ENCODE measurements at regions not wholly inside any gene's neighbourhood (a gene's known extent, or its start where the extent isn't known, plus 50 kb on each side); places are given as distances from the start of the nearest gene placed in this dataset.
"Not testable (repeated sequence)": the region's sequence is repeated elsewhere in the genome, so short reads cannot be mapped to it uniquely, and the experiment has no call there.

DNA sequence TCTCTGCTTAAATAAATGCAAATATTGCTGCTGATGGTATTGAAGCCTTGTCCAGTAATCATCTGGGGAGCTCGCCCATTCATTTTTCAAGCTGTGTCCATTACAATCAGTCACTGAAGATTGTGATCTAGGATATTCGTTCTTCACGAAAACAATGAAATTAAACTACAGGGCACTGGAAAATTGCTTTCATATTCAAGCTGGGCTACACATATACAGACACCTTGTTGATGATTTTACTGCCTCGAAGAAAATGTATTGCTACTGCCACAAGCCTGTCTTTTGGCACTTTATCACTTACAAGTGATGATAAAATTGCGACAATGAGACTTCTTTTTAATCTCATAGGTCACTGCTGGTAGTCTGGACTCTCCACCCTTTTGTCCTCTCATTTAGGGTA is 100.0 kb upstream of the MINDY3 start:
- H3K9me3 Mint-ChIP-seq (ENCODE audit: unreplicated experiment): no peaks in the 10 kb centered on the region
- intact Hi-C loops (cut with micrococcal nuclease): no loop called here
- TF ChIP-seq, protein P1, sequence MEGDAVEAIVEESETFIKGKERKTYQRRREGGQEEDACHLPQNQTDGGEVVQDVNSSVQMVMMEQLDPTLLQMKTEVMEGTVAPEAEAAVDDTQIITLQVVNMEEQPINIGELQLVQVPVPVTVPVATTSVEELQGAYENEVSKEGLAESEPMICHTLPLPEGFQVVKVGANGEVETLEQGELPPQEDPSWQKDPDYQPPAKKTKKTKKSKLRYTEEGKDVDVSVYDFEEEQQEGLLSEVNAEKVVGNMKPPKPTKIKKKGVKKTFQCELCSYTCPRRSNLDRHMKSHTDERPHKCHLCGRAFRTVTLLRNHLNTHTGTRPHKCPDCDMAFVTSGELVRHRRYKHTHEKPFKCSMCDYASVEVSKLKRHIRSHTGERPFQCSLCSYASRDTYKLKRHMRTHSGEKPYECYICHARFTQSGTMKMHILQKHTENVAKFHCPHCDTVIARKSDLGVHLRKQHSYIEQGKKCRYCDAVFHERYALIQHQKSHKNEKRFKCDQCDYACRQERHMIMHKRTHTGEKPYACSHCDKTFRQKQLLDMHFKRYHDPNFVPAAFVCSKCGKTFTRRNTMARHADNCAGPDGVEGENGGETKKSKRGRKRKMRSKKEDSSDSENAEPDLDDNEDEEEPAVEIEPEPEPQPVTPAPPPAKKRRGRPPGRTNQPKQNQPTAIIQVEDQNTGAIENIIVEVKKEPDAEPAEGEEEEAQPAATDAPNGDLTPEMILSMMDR (IDR thresholded peaks at IDR 0.05; ENCODE audit: unreplicated experiment): no peak
- no peaks in the 10 kb centered on the region for H3K4me1 Mint-ChIP-seq (ENCODE audit: insufficient read depth, unreplicated experiment)
- ChIA-PET POLR2A (no interaction called here), CTCF (interaction anchor here (0.6 to 1.3 kb wide), 2 partner anchors 15 to 428 kb away, joined by 3 to 4 read pairs; no protein-coding TSS in a partner anchor)
- H3K4me3 Mint-ChIP-seq (ENCODE audit: unreplicated experiment): no peak overlapping the region
- no peak overlapping the region for H3K27ac Mint-ChIP-seq (ENCODE audit: low read depth, unreplicated experiment)
- BruUV-seq (replicated peaks): no TSS peak
- H3K36me3 Mint-ChIP-seq (ENCODE audit: insufficient read depth, unreplicated experiment): no peaks in the 10 kb centered on the region
- H3K27me3 Mint-ChIP-seq (ENCODE audit: insufficient read depth, unreplicated experiment): peaks cover 78% of the 10 kb centered on the region
- no peak for DNase-seq (ENCODE audit: unreplicated experiment)

DNA sequence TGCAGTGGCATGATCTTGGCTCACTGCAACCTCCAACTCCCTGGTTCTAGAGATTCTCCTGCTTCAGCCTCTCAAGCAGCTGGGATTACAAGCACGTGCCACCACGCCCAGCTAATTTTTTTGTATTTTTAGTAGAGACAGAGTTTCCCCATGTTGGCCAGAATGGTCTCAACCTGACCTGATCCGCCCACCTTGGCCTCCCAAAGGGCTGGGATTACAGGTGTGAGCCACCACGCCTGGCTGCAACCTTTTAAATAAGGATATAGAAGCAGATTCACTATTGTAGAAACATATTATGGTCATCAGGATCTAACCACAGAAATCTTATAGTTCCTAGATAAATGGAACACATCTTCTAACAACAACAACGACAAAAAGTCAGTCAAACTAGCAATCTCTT is 112.4 kb upstream of the MINDY3 start:
- H3K4me1 Mint-ChIP-seq (ENCODE audit: insufficient read depth, unreplicated experiment); CTCF ChIA-PET; DNase-seq (ENCODE audit: unreplicated experiment); H3K4me3 Mint-ChIP-seq (ENCODE audit: unreplicated experiment); H3K36me3 Mint-ChIP-seq (ENCODE audit: insufficient read depth, unreplicated experiment); intact Hi-C loops (cut with micrococcal nuclease); BruUV-seq (replicated peaks); POLR2A ChIA-PET; H3K27ac Mint-ChIP-seq (ENCODE audit: low read depth, unreplicated experiment); H3K9me3 Mint-ChIP-seq (ENCODE audit: unreplicated experiment): not testable (repeated sequence)
- peaks cover 39% of the 10 kb centered on the region for H3K27me3 Mint-ChIP-seq (ENCODE audit: insufficient read depth, unreplicated experiment)

DNA sequence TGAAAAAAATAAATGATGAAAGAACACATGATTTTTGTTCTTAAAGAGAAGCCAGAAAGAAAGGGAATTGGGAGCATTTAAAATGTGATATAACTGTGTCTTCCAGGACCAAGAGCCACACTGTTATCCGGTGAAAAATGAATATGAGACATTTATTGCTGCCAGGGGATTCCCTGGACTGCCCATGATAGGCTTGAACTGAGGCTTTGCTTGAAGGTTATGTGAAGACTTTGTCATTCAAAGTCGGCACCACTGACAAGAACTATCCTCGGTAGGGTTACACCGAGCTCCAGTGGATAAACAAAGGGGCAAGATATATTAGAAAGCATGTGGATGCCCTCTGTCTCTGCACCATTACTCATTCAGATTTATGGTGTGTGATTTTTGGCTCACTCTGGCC is 125.4 kb upstream of the MINDY3 start:
- no peak overlapping the region for H3K4me3 Mint-ChIP-seq (ENCODE audit: unreplicated experiment)
- no TSS peak for BruUV-seq (replicated peaks)
- TF ChIP-seq, protein P1 (IDR thresholded peaks at IDR 0.05; ENCODE audit: unreplicated experiment): no peak
- H3K4me1 Mint-ChIP-seq (ENCODE audit: insufficient read depth, unreplicated experiment): no peaks in the 10 kb centered on the region
- intact Hi-C loops (cut with micrococcal nuclease): no loop called here
- POLR2A ChIA-PET: no interaction called here
- DNase-seq (ENCODE audit: unreplicated experiment): no peak
- H3K27me3 Mint-ChIP-seq (ENCODE audit: insufficient read depth, unreplicated experiment): no peaks in the 10 kb centered on the region
- CTCF ChIA-PET: no interaction called here
- no peaks in the 10 kb centered on the region for H3K36me3 Mint-ChIP-seq (ENCODE audit: insufficient read depth, unreplicated experiment)
- peaks cover 12% of the 10 kb centered on the region for H3K9me3 Mint-ChIP-seq (ENCODE audit: unreplicated experiment)
- H3K27ac Mint-ChIP-seq (ENCODE audit: low read depth, unreplicated experiment): no peak overlapping the region

DNA sequence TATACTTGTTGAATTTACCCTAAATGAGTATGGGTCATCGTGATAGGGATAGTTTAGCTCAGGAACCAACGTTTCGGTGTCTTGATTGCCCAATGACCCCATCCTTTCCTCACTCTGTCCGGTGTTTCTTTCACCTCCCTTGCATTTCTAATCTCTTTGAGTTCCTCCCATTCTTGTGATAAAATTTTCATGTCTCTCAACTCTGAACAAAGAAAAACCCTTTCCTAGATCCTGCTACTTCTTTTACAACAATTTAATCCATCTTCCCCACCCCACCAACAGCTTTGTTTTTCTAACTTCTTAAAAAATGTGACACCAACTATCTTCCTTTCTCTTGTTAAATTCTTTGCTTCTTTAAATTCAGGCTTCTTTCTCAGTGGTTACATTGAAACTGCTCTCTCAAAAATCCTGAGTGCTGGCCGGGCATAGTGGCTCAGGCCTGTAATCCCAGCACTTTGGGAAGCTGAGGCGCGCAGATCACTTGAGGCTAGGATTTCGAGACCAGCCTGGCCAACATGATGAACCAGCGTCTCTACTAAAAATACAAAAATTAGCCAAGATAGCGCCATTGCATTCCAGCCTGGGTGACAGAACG is 130.3 kb upstream of the MINDY3 start:
- no TSS peak for BruUV-seq (replicated peaks)
- Mint-ChIP-seq H3K27me3 (ENCODE audit: insufficient read depth, unreplicated experiment) (no peaks in the 10 kb centered on the region), H3K27ac (ENCODE audit: low read depth, unreplicated experiment) (no peak overlapping the region), H3K36me3 (ENCODE audit: insufficient read depth, unreplicated experiment) (no peaks in the 10 kb centered on the region), H3K4me1 (ENCODE audit: insufficient read depth, unreplicated experiment) (no peaks in the 10 kb centered on the region), H3K9me3 (ENCODE audit: unreplicated experiment) (peaks cover 25% of the 10 kb centered on the region), H3K4me3 (ENCODE audit: unreplicated experiment) (no peak overlapping the region)
- ChIA-PET CTCF (interaction anchor here (0.5 to 0.6 kb wide), 2 partner anchors 60 to 672 kb away, joined by 4 read pairs; no protein-coding TSS in a partner anchor), POLR2A (interaction anchor here (0.6 to 1.2 kb wide), 2 partner anchors 14 to 32 kb away, joined by 3 to 4 read pairs; no protein-coding TSS in a partner anchor)
- no peak for DNase-seq (ENCODE audit: unreplicated experiment)
- TF ChIP-seq, protein P1 (IDR thresholded peaks at IDR 0.05; ENCODE audit: unreplicated experiment): no peak
- intact Hi-C loops (cut with micrococcal nuclease): no loop called here

DNA sequence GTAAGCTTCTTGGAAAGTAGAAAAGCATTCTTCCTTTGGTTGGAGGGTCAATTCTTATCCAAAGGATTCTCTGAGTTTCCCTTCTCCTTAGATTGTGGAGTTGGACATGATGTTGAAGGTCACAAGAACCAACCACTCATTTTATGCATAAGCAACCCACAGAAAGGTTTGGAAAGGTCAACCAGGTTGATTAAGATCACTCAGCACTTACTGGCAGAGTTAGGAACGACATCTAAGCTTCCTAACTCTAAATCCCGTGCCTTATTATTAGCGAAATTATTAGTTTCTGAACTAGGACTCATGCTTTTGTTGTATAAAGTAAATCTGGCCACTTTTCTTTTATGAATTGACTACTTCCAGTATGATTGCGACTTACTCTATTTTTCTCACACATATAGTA is 137.0 kb upstream of the MINDY3 start:
- Mint-ChIP-seq H3K4me3 (ENCODE audit: unreplicated experiment) (no peak overlapping the region), H3K27me3 (ENCODE audit: insufficient read depth, unreplicated experiment) (no peaks in the 10 kb centered on the region), H3K4me1 (ENCODE audit: insufficient read depth, unreplicated experiment) (no peaks in the 10 kb centered on the region), H3K36me3 (ENCODE audit: insufficient read depth, unreplicated experiment) (no peaks in the 10 kb centered on the region), H3K9me3 (ENCODE audit: unreplicated experiment) (peaks cover 2% of the 10 kb centered on the region), H3K27ac (ENCODE audit: low read depth, unreplicated experiment) (no peak overlapping the region)
- CTCF ChIA-PET: no interaction called here
- TF ChIP-seq, protein P1 (IDR thresholded peaks at IDR 0.05; ENCODE audit: unreplicated experiment): no peak
- intact Hi-C loops (cut with micrococcal nuclease): no loop called here
- no TSS peak for BruUV-seq (replicated peaks)
- POLR2A ChIA-PET: no interaction called here
- DNase-seq (ENCODE audit: unreplicated experiment): no peak

Data from MCF 10A (cell line).